H1 (cell line): ENCODE measurements at regions not wholly inside any gene's neighbourhood (a gene's known extent, or its start where the extent isn't known, plus 50 kb on each side); places are given as distances from the start of the nearest gene placed in this dataset.

Experiments
- CTCF ChIA-PET: fragments of 300-600 bp; sonication (Branson Sonifier 250); formaldehyde crosslinking; loops from one replicate; lab custom pipeline; 2021; ENCODE audit not compliant: partially characterized antibody; lab: Charles Lee
- POLR2A ChIA-PET: fragments of 300-600 bp; sonication (Branson Sonifier 250); formaldehyde crosslinking; loops from one replicate; lab custom pipeline; 2021; ENCODE audit warnings: inconsistent platforms; ENCODE audit not compliant: partially characterized antibody; lab: Charles Lee
- DNase-seq, 2 experiments: peaks; one replicate each; pipeline versions ENCODE4 v3.0.0 to v3.0.0-alpha.2; 2010 to 2022; ENCODE audit warnings: low spot score in 2 of 2, low read depth in 1 of 2, mixed read lengths in 1 of 2
- FAIRE-seq: peaks from 2 replicates; lab custom pipeline; 2011; peaks lifted over from hg19 to GRCh38; lab: Jason Lieb, UNC
- H2AFZ ChIP-seq: 2 replicates; pipeline ENCODE4 v1.8.1; 2012; ENCODE audit warnings: low read length, inconsistent platforms
- H2AK5ac ChIP-seq: 2 replicates; pipeline ENCODE4 v1.6.1; 2013; ENCODE audit warnings: low read depth, low read length
- H2BK120ac ChIP-seq: replicated peaks from 2 replicates; pipeline ENCODE3; 2013; ENCODE audit warnings: low read depth, low read length, inconsistent platforms
- H2BK12ac ChIP-seq: 2 replicates; pipeline ENCODE4 v1.6.1; 2013; ENCODE audit warnings: low read depth, low read length
- H2BK15ac ChIP-seq: 2 replicates; pipeline ENCODE4 v1.6.1; 2013; ENCODE audit warnings: low read length
- H2BK20ac ChIP-seq: 2 replicates; pipeline ENCODE4 v1.6.1; 2013; ENCODE audit warnings: low read length
- H2BK5ac ChIP-seq: 2 replicates; pipeline ENCODE4 v1.6.1; 2013; ENCODE audit warnings: low read depth, low read length
- H3K14ac ChIP-seq: 2 replicates; pipeline ENCODE4 v1.6.1; 2013; ENCODE audit warnings: inconsistent platforms; ENCODE audit not compliant: insufficient read length
- H3K18ac ChIP-seq: 2 replicates; pipeline ENCODE4 v1.6.1; 2013; ENCODE audit warnings: low read length; ENCODE audit errors: extremely low read depth
- H3K23ac ChIP-seq: 2 replicates; pipeline ENCODE4 v1.6.1; 2013; ENCODE audit warnings: inconsistent platforms; ENCODE audit not compliant: insufficient read length
- H3K23me2 ChIP-seq: 2 replicates; pipeline ENCODE4 v1.6.1; 2013; ENCODE audit warnings: low read depth, low read length
- H3K27ac ChIP-seq: 2 replicates; pipeline ENCODE4 v1.6.1; 2011; ENCODE audit warnings: low read depth, low read length, inconsistent platforms
- H3K27me3 ChIP-seq, 4 experiments: replicated peaks in 1 of 4; 1 replicate in 1 of 4; 2 replicates in 3 of 4; pipeline versions ENCODE4 v1.6.1 to v1.8.1; 2011 to 2013; ENCODE audit warnings: low read length in 3 of 4, mild to moderate bottlenecking in 3 of 4, inconsistent platforms in 2 of 4, mixed read lengths in 2 of 4, moderate library complexity in 1 of 4; ENCODE audit not compliant: control insufficient read depth in 3 of 4, insufficient read depth in 3 of 4; ENCODE audit errors: extremely low read depth in 1 of 4
- H3K36me3 ChIP-seq, 4 experiments: 2 replicates each; pipeline versions ENCODE4 v1.6.1 to v1.8.1; 2011 to 2013; ENCODE audit warnings: mild to moderate bottlenecking in 4 of 4, low read length in 3 of 4, moderate library complexity in 2 of 4, control low read depth in 1 of 4, inconsistent platforms in 1 of 4; ENCODE audit not compliant: insufficient read depth in 4 of 4, control insufficient read depth in 2 of 4
- H3K4ac ChIP-seq: replicated peaks from 2 replicates; pipeline ENCODE3; 2013; ENCODE audit warnings: low read length, low read depth, mixed read lengths, inconsistent platforms; ENCODE audit not compliant: insufficient read length
- H3K4me1 ChIP-seq, 4 experiments: replicated peaks in 1 of 4; 1 replicate in 1 of 4; 2 replicates in 3 of 4; pipeline versions ENCODE4 v1.6.1 to v1.8.1; 2011 to 2013; ENCODE audit warnings: low read length in 3 of 4, inconsistent platforms in 2 of 4, mixed read lengths in 1 of 4; ENCODE audit not compliant: insufficient read depth in 4 of 4, control insufficient read depth in 3 of 4
- H3K4me2 ChIP-seq, 2 experiments: 2 replicates each; pipeline versions ENCODE4 v1.6.1 to v1.8.1; 2011 to 2013; ENCODE audit warnings: low read depth in 2 of 2, low read length in 2 of 2, control low read depth in 1 of 2, inconsistent platforms in 1 of 2, mild to moderate bottlenecking in 1 of 2; ENCODE audit not compliant: insufficient read depth in 1 of 2
- H3K4me3 ChIP-seq, 4 experiments: fragments of 200-600, 300-600 bp in 1 of 4; sonication (generic), shearing (Covaris generic), sonication (Bioruptor Twin) in 1 of 4; 2 replicates each; pipeline versions ENCODE4 v1.5.1 to v1.8.1; 2011 to 2016; ENCODE audit warnings: low read length in 4 of 4, low read depth in 3 of 4, control low read depth in 2 of 4, inconsistent platforms in 2 of 4, mild to moderate bottlenecking in 2 of 4, mixed read lengths in 1 of 4, moderate library complexity in 1 of 4; ENCODE audit not compliant: insufficient read depth in 2 of 4; ENCODE audit errors: extremely low read depth in 1 of 4
- H3K56ac ChIP-seq: replicated peaks from 2 replicates; pipeline ENCODE3; 2013; ENCODE audit warnings: low read depth, mild to moderate bottlenecking, mixed read lengths, low read length, inconsistent platforms; ENCODE audit not compliant: insufficient read length
- H3K79me1 ChIP-seq: 2 replicates; pipeline ENCODE4 v1.6.1; 2013; ENCODE audit warnings: low read depth, low read length, control low read depth
- H3K79me2 ChIP-seq, 2 experiments: 2 replicates each; pipeline versions ENCODE4 v1.6.1 to v1.8.1; 2012 to 2013; ENCODE audit warnings: low read length in 2 of 2, mild to moderate bottlenecking in 2 of 2, inconsistent platforms in 1 of 2; ENCODE audit not compliant: insufficient read depth in 2 of 2, control insufficient read depth in 1 of 2
- H3K9ac ChIP-seq, 4 experiments: replicated peaks in 1 of 4; 1 replicate in 1 of 4; 2 replicates in 3 of 4; pipeline versions ENCODE4 v1.6.1 to v1.8.1; 2011 to 2013; ENCODE audit warnings: low read depth in 3 of 4, low read length in 3 of 4, control low read depth in 2 of 4, mild to moderate bottlenecking in 2 of 4, moderate library complexity in 2 of 4, inconsistent platforms in 1 of 4; ENCODE audit errors: extremely low read depth in 1 of 4
- H3K9me3 ChIP-seq, 2 experiments: 2 replicates each; pipeline versions ENCODE4 v1.6.1 to v1.8.1; 2012 to 2013; ENCODE audit warnings: mild to moderate bottlenecking in 2 of 2, moderate library complexity in 2 of 2, control low read depth in 1 of 2, inconsistent platforms in 1 of 2, low read depth in 1 of 2, low read length in 1 of 2, mixed read lengths in 1 of 2; ENCODE audit not compliant: insufficient read depth in 2 of 2
- H4K20me1 ChIP-seq, 2 experiments: replicated peaks in 1 of 2; 2 replicates each; pipeline versions ENCODE3 to v1.8.1; 2011 to 2013; ENCODE audit warnings: inconsistent platforms in 2 of 2, low read length in 2 of 2, mild to moderate bottlenecking in 1 of 2; ENCODE audit not compliant: insufficient read depth in 2 of 2, control insufficient read depth in 1 of 2
- H4K5ac ChIP-seq: 2 replicates; pipeline ENCODE4 v1.6.1; 2013; ENCODE audit warnings: low read length, low read depth, mixed read lengths, inconsistent platforms; ENCODE audit not compliant: insufficient read length
- H4K8ac ChIP-seq: 2 replicates; pipeline ENCODE4 v1.8.0; 2013; ENCODE audit warnings: mild to moderate bottlenecking, moderate library complexity, low read length, inconsistent platforms; ENCODE audit not compliant: insufficient read depth; ENCODE audit errors: extremely low read depth
- H4K91ac ChIP-seq: replicated peaks from 2 replicates; pipeline ENCODE3; 2013; ENCODE audit warnings: low read length, mixed read lengths, inconsistent platforms; ENCODE audit not compliant: insufficient read length
- ASH2L ChIP-seq: fragments of 200-600, 300-600 bp; sonication (generic); IDR thresholded peaks from one replicate; pipeline ENCODE4 v1.7.1; 2017; ENCODE audit warnings: low read length
- CREB1 ChIP-seq: IDR thresholded peaks from 2 replicates; pipeline ENCODE4 v1.6.1; 2012; ENCODE audit warnings: inconsistent platforms
- GABPA ChIP-seq: IDR thresholded peaks from 2 replicates; pipeline ENCODE4 v1.6.1; 2011; ENCODE audit warnings: mild to moderate bottlenecking, low read length, moderate library complexity, borderline replicate concordance; ENCODE audit not compliant: insufficient read depth
- HDAC2 ChIP-seq, 2 experiments: fragments of 300-600 bp in 1 of 2; sonication (generic) in 1 of 2; IDR thresholded peaks; 2 replicates each; pipeline ENCODE4 v1.6.1; 2011 to 2012; ENCODE audit warnings: low read depth in 2 of 2, low read length in 2 of 2, mild to moderate bottlenecking in 2 of 2, moderate library complexity in 2 of 2, borderline replicate concordance in 1 of 2, inconsistent platforms in 1 of 2
- HDAC6 ChIP-seq: IDR thresholded peaks from one replicate; pipeline ENCODE4 v1.7.1; 2012; ENCODE audit warnings: low read depth, mild to moderate bottlenecking, inconsistent platforms, low read length, moderate library complexity
- JUN ChIP-seq: IDR thresholded peaks from 2 replicates; pipeline ENCODE4 v1.6.1; 2011; ENCODE audit warnings: low read depth, mild to moderate bottlenecking, improper control_type of control experiment, low read length
- MAFK ChIP-seq: IDR thresholded peaks from 2 replicates; pipeline ENCODE4 v1.6.1; 2012; ENCODE audit warnings: low read depth, mild to moderate bottlenecking, improper control_type of control experiment, low read length
- POLR2AphosphoS5 ChIP-seq: IDR thresholded peaks from 2 replicates; pipeline ENCODE4 v1.6.1; 2011; ENCODE audit warnings: low read depth, low read length
- POU5F1 ChIP-seq: IDR thresholded peaks from 2 replicates; pipeline ENCODE4 v1.6.1; 2011; ENCODE audit warnings: low read depth, mild to moderate bottlenecking, low read length, moderate library complexity
- RAD21 ChIP-seq, 2 experiments: IDR thresholded peaks in 1 of 2; conservative IDR thresholded peaks in 1 of 2; 2 replicates each; pipeline ENCODE4 v1.6.1; 2011; ENCODE audit warnings: low read depth in 2 of 2, low read length in 2 of 2, improper control_type of control experiment in 1 of 2, inconsistent platforms in 1 of 2, mild to moderate bottlenecking in 1 of 2, moderate library complexity in 1 of 2
- SAP30 ChIP-seq: fragments of 300-600 bp; sonication (generic); IDR thresholded peaks from 2 replicates; pipeline ENCODE4 v1.7.1; 2012; ENCODE audit warnings: low read length, moderate library complexity, mild to moderate bottlenecking, inconsistent platforms; ENCODE audit not compliant: insufficient read depth, insufficient replicate concordance
- SP1 ChIP-seq: IDR thresholded peaks from 2 replicates; pipeline ENCODE4 v1.6.1; 2011; ENCODE audit warnings: low read depth, low read length
- SP4 ChIP-seq: IDR thresholded peaks from 2 replicates; pipeline ENCODE4 v1.6.1; 2012; ENCODE audit warnings: low read length, inconsistent platforms
- WGBS, 2 experiments: shearing (Covaris generic) in 1 of 2; methylation state at CpG; one replicate each; pipeline versions ENCODE4 v1.1.6 to v1.1.7; 2013 to 2015; ENCODE audit warnings: low lambda C conversion rate in 2 of 2, mixed read lengths in 2 of 2, inconsistent platforms in 1 of 2, low coverage in 1 of 2, missing lambda C conversion rate in 1 of 2; ENCODE audit not compliant: insufficient replicate concordance in 2 of 2, insufficient coverage in 1 of 2, insufficient read length in 1 of 2; ENCODE audit errors: extremely low coverage in 1 of 2, missing lambda C conversion rate in 1 of 2; 5-methylcytosine and 5-hydroxymethylcytosine counted together
- TF ChIP-seq, protein P1 (sequence below): IDR thresholded peaks from 2 replicates; pipeline ENCODE4 v1.6.1; 2012; ENCODE audit warnings: low read length, inconsistent platforms

DNA sequence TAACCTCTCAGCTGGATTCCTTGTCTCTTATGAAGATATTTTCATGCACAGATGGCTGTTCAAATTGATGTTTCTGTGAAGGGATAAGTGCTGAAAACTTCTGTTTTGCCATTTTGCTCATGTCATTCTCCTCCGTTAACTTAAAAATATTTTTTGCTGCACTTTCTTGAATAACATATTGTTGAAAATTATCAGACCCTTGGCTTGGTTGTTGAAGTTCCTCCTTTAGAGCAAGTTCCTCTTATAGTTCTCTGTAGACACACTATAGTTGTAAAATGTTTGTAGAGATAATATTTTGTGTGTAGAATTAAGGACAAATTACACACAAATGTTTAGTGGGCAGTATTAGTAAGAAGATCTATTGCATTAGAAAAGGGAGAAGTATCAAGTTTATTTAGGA is 300.4 kb downstream of the SV2B start:
- Histone ChIP-seq H3K23me2 (no peaks in the 10 kb centered on the region), H2BK20ac (no peak overlapping the region), H2BK12ac (no peak overlapping the region), H2BK15ac (no peak overlapping the region), H3K14ac (no peak overlapping the region), H3K27me3 (no peaks in the 10 kb centered on the region), H3K4me3 (no peak overlapping the region), H3K9ac (no peak overlapping the region), H3K27ac (no peak overlapping the region), H3K4me2 (no peak overlapping the region), H2BK5ac (no peak overlapping the region), H2BK120ac (no peak overlapping the region), H2AFZ (no peak overlapping the region), H4K5ac (no peak overlapping the region), H3K56ac (no peak overlapping the region), H2AK5ac (no peak overlapping the region), H4K91ac (no peak overlapping the region), H3K9me3 (no peaks in the 10 kb centered on the region), H3K4me1 (no peaks in the 10 kb centered on the region), H3K4ac (no peak overlapping the region), H3K79me1 (no peaks in the 10 kb centered on the region), H3K18ac (no peak overlapping the region), H3K79me2 (no peaks in the 10 kb centered on the region), H4K8ac (no peak overlapping the region), H4K20me1 (no peaks in the 10 kb centered on the region), H3K23ac (no peak overlapping the region), H3K36me3 (no peaks in the 10 kb centered on the region)
- FAIRE-seq (no peak), DNase-seq (no peak)
- CTCF ChIA-PET = no interaction called here
- 95% methylated on average over 1 of the region's 1 CpG; no CpG with 5 or more reads in 1 of the 2 experiments for WGBS, 2 experiments
- POLR2A ChIA-PET = no interaction called here
- no peak for TF ChIP-seq GABPA
- TF ChIP-seq, protein P1, sequence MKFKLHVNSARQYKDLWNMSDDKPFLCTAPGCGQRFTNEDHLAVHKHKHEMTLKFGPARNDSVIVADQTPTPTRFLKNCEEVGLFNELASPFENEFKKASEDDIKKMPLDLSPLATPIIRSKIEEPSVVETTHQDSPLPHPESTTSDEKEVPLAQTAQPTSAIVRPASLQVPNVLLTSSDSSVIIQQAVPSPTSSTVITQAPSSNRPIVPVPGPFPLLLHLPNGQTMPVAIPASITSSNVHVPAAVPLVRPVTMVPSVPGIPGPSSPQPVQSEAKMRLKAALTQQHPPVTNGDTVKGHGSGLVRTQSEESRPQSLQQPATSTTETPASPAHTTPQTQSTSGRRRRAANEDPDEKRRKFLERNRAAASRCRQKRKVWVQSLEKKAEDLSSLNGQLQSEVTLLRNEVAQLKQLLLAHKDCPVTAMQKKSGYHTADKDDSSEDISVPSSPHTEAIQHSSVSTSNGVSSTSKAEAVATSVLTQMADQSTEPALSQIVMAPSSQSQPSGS = no peak
- TF ChIP-seq HDAC2 (IDR thresholded peaks at IDR 0.05; ENCODE audit: borderline replicate concordance in 1 of 2, low read depth in 2 of 2, low read length in 2 of 2) = no peak
- TF ChIP-seq MAFK = no peak
- no peak for TF ChIP-seq SAP30
- no peak for TF ChIP-seq SP1
- no peak for TF ChIP-seq HDAC6
- no peak for TF ChIP-seq SP4
- TF ChIP-seq POLR2AphosphoS5 = no peak
- no peak for TF ChIP-seq RAD21 (IDR thresholded peaks at IDR 0.05 in 1 of 2, conservative IDR thresholded peaks at IDR 0.05 in 1 of 2; ENCODE audit: low read depth in 2 of 2, low read length in 2 of 2)
- no peak for TF ChIP-seq ASH2L
- no peak for TF ChIP-seq POU5F1
- TF ChIP-seq JUN = no peak
- no peak for TF ChIP-seq CREB1
